SK-N-SH (cell line): ENCODE measurements at regions not wholly inside any gene's neighbourhood (a gene's known extent, or its start where the extent isn't known, plus 50 kb on each side); places are given as distances from the start of the nearest gene placed in this dataset.

Source experiments
- CTCF ChIA-PET: fragments of 300-600, 350-600 bp; formaldehyde crosslinking; extraction: SDS; loops from one replicate; lab custom pipeline; 2021; lab: Yijun Ruan, JAX
- POLR2A ChIA-PET: fragments of 350-600 bp; sonication (Branson Sonifier 250); formaldehyde crosslinking; extraction: SDS; loops from one replicate; lab custom pipeline; 2020; ENCODE audit warnings: antibody characterized with exemption, inconsistent platforms; lab: Yijun Ruan, JAX
- DNase-seq: peaks from one replicate; pipeline ENCODE4 v3.0.0; 2012
- H2AFZ ChIP-seq: fragments of 200-600 bp; sonication (generic); 2 replicates; pipeline ENCODE4 v1.8.1; 2016; ENCODE audit warnings: antibody characterized with exemption, mild to moderate bottlenecking, low read depth
- H3F3A ChIP-seq: fragments of 200-600 bp; sonication (generic); replicated peaks from 2 replicates; pipeline ENCODE3; 2016; ENCODE audit warnings: antibody characterized with exemption, mild to moderate bottlenecking; ENCODE audit not compliant: insufficient read depth
- H3K27ac ChIP-seq, 2 experiments: fragments of 200-500 bp in 1 of 2; fragments of 200-600 bp in 1 of 2; sonication (Bioruptor generic) in 1 of 2; sonication (generic), shearing (Covaris generic) in 1 of 2; 2 replicates each; pipeline versions ENCODE4 v1.5.1 to v1.6.1; 2014 to 2016; ENCODE audit warnings: low read depth in 2 of 2, inconsistent platforms in 1 of 2, low read length in 1 of 2, mild to moderate bottlenecking in 1 of 2, mixed read lengths in 1 of 2
- H3K27me3 ChIP-seq: fragments of 200-600 bp; sonication (generic), shearing (Covaris generic); 2 replicates; pipeline ENCODE4 v1.6.1; 2016; ENCODE audit warnings: mixed run types; ENCODE audit not compliant: insufficient read depth
- H3K36me3 ChIP-seq, 2 experiments: fragments of 200-500 bp in 1 of 2; fragments of 200-600 bp in 1 of 2; sonication (Bioruptor generic) in 1 of 2; sonication (generic) in 1 of 2; replicated peaks in 1 of 2; 2 replicates each; pipeline versions ENCODE3 to v1.5.1; 2014 to 2016; ENCODE audit warnings: low read length in 1 of 2, mild to moderate bottlenecking in 1 of 2; ENCODE audit not compliant: insufficient read depth in 2 of 2, control insufficient read depth in 1 of 2
- H3K4me1 ChIP-seq, 2 experiments: fragments of 200-500 bp in 1 of 2; fragments of 200-600 bp in 1 of 2; sonication (Bioruptor generic) in 1 of 2; sonication (generic), shearing (Covaris generic) in 1 of 2; 2 replicates each; pipeline versions ENCODE4 v1.5.1 to v1.6.1; 2014 to 2016; ENCODE audit warnings: low read depth in 1 of 2, low read length in 1 of 2, mixed run types in 1 of 2; ENCODE audit not compliant: insufficient read depth in 2 of 2, control insufficient read depth in 1 of 2
- H3K4me2 ChIP-seq: fragments of 200-600 bp; sonication (generic), shearing (Covaris generic); 2 replicates; pipeline ENCODE4 v1.6.1; 2017; ENCODE audit warnings: mixed run types
- H3K4me3 ChIP-seq, 2 experiments: fragments of 200-500 bp in 1 of 2; fragments of 200-600 bp in 1 of 2; sonication (Bioruptor generic) in 1 of 2; sonication (generic), shearing (Covaris generic) in 1 of 2; 2 replicates each; pipeline versions ENCODE4 v1.5.1 to v1.8.1; 2014 to 2016; ENCODE audit warnings: low read depth in 2 of 2, inconsistent platforms in 1 of 2, low read length in 1 of 2, mild to moderate bottlenecking in 1 of 2, mixed read lengths in 1 of 2, moderate library complexity in 1 of 2
- H3K79me2 ChIP-seq: fragments of 200-600 bp; sonication (generic); 2 replicates; pipeline ENCODE4 v1.8.1; 2017; ENCODE audit warnings: mild to moderate bottlenecking; ENCODE audit not compliant: insufficient read depth
- H3K9ac ChIP-seq: fragments of 200-600 bp; sonication (generic); 2 replicates; pipeline ENCODE4 v1.6.1; 2017; ENCODE audit warnings: mixed run types
- H3K9me2 ChIP-seq: fragments of 200-600 bp; sonication (generic); 2 replicates; pipeline ENCODE4 v1.6.1; 2017; ENCODE audit warnings: mixed run types
- H3K9me3 ChIP-seq: fragments of 200-600 bp; sonication (generic); 2 replicates; pipeline ENCODE4 v1.6.1; 2017; ENCODE audit warnings: mixed run types, mild to moderate bottlenecking, moderate library complexity
- H4K20me1 ChIP-seq: fragments of 200-600 bp; sonication (generic); 2 replicates; pipeline ENCODE4 v1.6.1; 2017; ENCODE audit warnings: mild to moderate bottlenecking, mixed run types; ENCODE audit not compliant: insufficient read depth
- EZH2phosphoT487 ChIP-seq: fragments of 200-600 bp; sonication (generic); IDR thresholded peaks from 2 replicates; pipeline ENCODE4 v1.6.1; 2017; ENCODE audit warnings: low read depth, mixed run types, mild to moderate bottlenecking, antibody characterized with exemption, moderate library complexity, borderline replicate concordance
- FOXJ3 ChIP-seq: sonication (generic); formaldehyde crosslinking; IDR thresholded peaks from 2 replicates; pipeline ENCODE4 v1.5.1; 2020; ENCODE audit warnings: mild to moderate bottlenecking, missing genetic modification reagents
- FOXM1 ChIP-seq: IDR thresholded peaks from 2 replicates; pipeline ENCODE4 v1.4.0; 2012; ENCODE audit warnings: low read depth, mild to moderate bottlenecking
- IRF3 ChIP-seq: fragments of 150-350 bp; IDR thresholded peaks from 2 replicates; pipeline ENCODE4 v1.6.1; 2016; ENCODE audit warnings: mild to moderate bottlenecking, low read depth, low read length
- NRF1 ChIP-seq: IDR thresholded peaks from 2 replicates; pipeline ENCODE4 v1.6.1; 2012; ENCODE audit warnings: low read depth, mild to moderate bottlenecking, low read length
- REST ChIP-seq: IDR thresholded peaks from 2 replicates; pipeline ENCODE4 v1.6.1; 2012; ENCODE audit warnings: mild to moderate bottlenecking, low read depth, low read length, moderate library complexity
- SMC3 ChIP-seq: IDR thresholded peaks from 2 replicates; pipeline ENCODE4 v1.6.1; 2012; ENCODE audit warnings: low read depth, low read length, improper control_type of control experiment
- USF1 ChIP-seq: IDR thresholded peaks from 2 replicates; pipeline ENCODE4 v1.4.0; 2012; ENCODE audit warnings: low read depth, borderline replicate concordance
- WGBS: methylation state at CpG from one replicate; pipeline ENCODE4 v1.1.6; 2017; ENCODE audit warnings: low lambda C conversion rate; 5-methylcytosine and 5-hydroxymethylcytosine counted together

GRCh38 chr6:134478764-134479399 lies 161.0 kb upstream of the SGK1 start (continued):
- TF ChIP-seq EZH2phosphoT487 (no peak), IRF3 (no peak), NRF1 (no peak), FOXM1 (no peak), USF1 (no peak), SMC3 (no peak)

GRCh38 chr6:134477991-134478635 lies 160.2 kb upstream of the SGK1 start:
- no peaks in the 10 kb centered on the region for H3K36me3 ChIP-seq
- H3K79me2 ChIP-seq: no peaks in the 10 kb centered on the region
- no peaks in the 10 kb centered on the region for H3K9me2 ChIP-seq
- no peak overlapping the region; a peak in 1 of 4 replicates for H3K27ac ChIP-seq
- CTCF ChIA-PET: interaction anchor here (0.7 kb wide), 1 partner anchor 8 kb away, joined by 3 read pairs; no protein-coding TSS in a partner anchor
- H3K27me3 ChIP-seq: no peaks in the 10 kb centered on the region
- H3K4me1 ChIP-seq: no peaks in the 10 kb centered on the region
- no peak for DNase-seq
- H2AFZ ChIP-seq: 0 out of 2 replicates have a peak overlapping the region, but pooled peaks have one; percentile 31
- H3K4me2 ChIP-seq: no peak overlapping the region
- no peaks in the 10 kb centered on the region for H3K9me3 ChIP-seq
- no peak overlapping the region for H3K4me3 ChIP-seq
- POLR2A ChIA-PET: no interaction called here
- H3K9ac ChIP-seq: no peak overlapping the region
- H4K20me1 ChIP-seq: no peaks in the 10 kb centered on the region
- TF ChIP-seq FOXJ3 (CRISPR knock-in tag) (no peak), REST (0 out of 2 replicates have a peak, but pooled peaks have one; percentile 34)
- 87% methylated on average over 8 of the region's 8 CpGs for WGBS
- peaks cover 4% of the 10 kb centered on the region for H3F3A ChIP-seq
